H1 (cell line): ENCODE measurements at regions not wholly inside any gene's neighbourhood (a gene's known extent, or its start where the extent isn't known, plus 50 kb on each side); places are given as distances from the start of the nearest gene placed in this dataset.

ENCODE experiments used
- CTCF ChIA-PET: fragments of 300-600 bp; sonication (Branson Sonifier 250); formaldehyde crosslinking; loops from one replicate; lab custom pipeline; 2021; ENCODE audit not compliant: partially characterized antibody; lab: Charles Lee
- POLR2A ChIA-PET: fragments of 300-600 bp; sonication (Branson Sonifier 250); formaldehyde crosslinking; loops from one replicate; lab custom pipeline; 2021; ENCODE audit warnings: inconsistent platforms; ENCODE audit not compliant: partially characterized antibody; lab: Charles Lee
- DNase-seq, 2 experiments: peaks; one replicate each; pipeline versions ENCODE4 v3.0.0 to v3.0.0-alpha.2; 2010 to 2022; ENCODE audit warnings: low spot score in 2 of 2, low read depth in 1 of 2, mixed read lengths in 1 of 2
- FAIRE-seq: peaks from 2 replicates; lab custom pipeline; 2011; peaks lifted over from hg19 to GRCh38; lab: Jason Lieb, UNC
- H2AFZ ChIP-seq: 2 replicates; pipeline ENCODE4 v1.8.1; 2012; ENCODE audit warnings: low read length, inconsistent platforms
- H2AK5ac ChIP-seq: 2 replicates; pipeline ENCODE4 v1.6.1; 2013; ENCODE audit warnings: low read depth, low read length
- H2BK120ac ChIP-seq: replicated peaks from 2 replicates; pipeline ENCODE3; 2013; ENCODE audit warnings: low read depth, low read length, inconsistent platforms
- H2BK12ac ChIP-seq: 2 replicates; pipeline ENCODE4 v1.6.1; 2013; ENCODE audit warnings: low read depth, low read length
- H2BK15ac ChIP-seq: 2 replicates; pipeline ENCODE4 v1.6.1; 2013; ENCODE audit warnings: low read length
- H2BK20ac ChIP-seq: 2 replicates; pipeline ENCODE4 v1.6.1; 2013; ENCODE audit warnings: low read length
- H2BK5ac ChIP-seq: 2 replicates; pipeline ENCODE4 v1.6.1; 2013; ENCODE audit warnings: low read depth, low read length
- H3K14ac ChIP-seq: 2 replicates; pipeline ENCODE4 v1.6.1; 2013; ENCODE audit warnings: inconsistent platforms; ENCODE audit not compliant: insufficient read length
- H3K18ac ChIP-seq: 2 replicates; pipeline ENCODE4 v1.6.1; 2013; ENCODE audit warnings: low read length; ENCODE audit errors: extremely low read depth
- H3K23ac ChIP-seq: 2 replicates; pipeline ENCODE4 v1.6.1; 2013; ENCODE audit warnings: inconsistent platforms; ENCODE audit not compliant: insufficient read length
- H3K23me2 ChIP-seq: 2 replicates; pipeline ENCODE4 v1.6.1; 2013; ENCODE audit warnings: low read depth, low read length
- H3K27ac ChIP-seq: 2 replicates; pipeline ENCODE4 v1.6.1; 2011; ENCODE audit warnings: low read depth, low read length, inconsistent platforms
- H3K27me3 ChIP-seq, 4 experiments: replicated peaks in 1 of 4; 1 replicate in 1 of 4; 2 replicates in 3 of 4; pipeline versions ENCODE4 v1.6.1 to v1.8.1; 2011 to 2013; ENCODE audit warnings: low read length in 3 of 4, mild to moderate bottlenecking in 3 of 4, inconsistent platforms in 2 of 4, mixed read lengths in 2 of 4, moderate library complexity in 1 of 4; ENCODE audit not compliant: control insufficient read depth in 3 of 4, insufficient read depth in 3 of 4; ENCODE audit errors: extremely low read depth in 1 of 4
- H3K36me3 ChIP-seq, 4 experiments: 2 replicates each; pipeline versions ENCODE4 v1.6.1 to v1.8.1; 2011 to 2013; ENCODE audit warnings: mild to moderate bottlenecking in 4 of 4, low read length in 3 of 4, moderate library complexity in 2 of 4, control low read depth in 1 of 4, inconsistent platforms in 1 of 4; ENCODE audit not compliant: insufficient read depth in 4 of 4, control insufficient read depth in 2 of 4
- H3K4ac ChIP-seq: replicated peaks from 2 replicates; pipeline ENCODE3; 2013; ENCODE audit warnings: low read length, low read depth, mixed read lengths, inconsistent platforms; ENCODE audit not compliant: insufficient read length
- H3K4me1 ChIP-seq, 4 experiments: replicated peaks in 1 of 4; 1 replicate in 1 of 4; 2 replicates in 3 of 4; pipeline versions ENCODE4 v1.6.1 to v1.8.1; 2011 to 2013; ENCODE audit warnings: low read length in 3 of 4, inconsistent platforms in 2 of 4, mixed read lengths in 1 of 4; ENCODE audit not compliant: insufficient read depth in 4 of 4, control insufficient read depth in 3 of 4
- H3K4me2 ChIP-seq, 2 experiments: 2 replicates each; pipeline versions ENCODE4 v1.6.1 to v1.8.1; 2011 to 2013; ENCODE audit warnings: low read depth in 2 of 2, low read length in 2 of 2, control low read depth in 1 of 2, inconsistent platforms in 1 of 2, mild to moderate bottlenecking in 1 of 2; ENCODE audit not compliant: insufficient read depth in 1 of 2
- H3K4me3 ChIP-seq, 4 experiments: fragments of 200-600, 300-600 bp in 1 of 4; sonication (generic), shearing (Covaris generic), sonication (Bioruptor Twin) in 1 of 4; 2 replicates each; pipeline versions ENCODE4 v1.5.1 to v1.8.1; 2011 to 2016; ENCODE audit warnings: low read length in 4 of 4, low read depth in 3 of 4, control low read depth in 2 of 4, inconsistent platforms in 2 of 4, mild to moderate bottlenecking in 2 of 4, mixed read lengths in 1 of 4, moderate library complexity in 1 of 4; ENCODE audit not compliant: insufficient read depth in 2 of 4; ENCODE audit errors: extremely low read depth in 1 of 4
- H3K56ac ChIP-seq: replicated peaks from 2 replicates; pipeline ENCODE3; 2013; ENCODE audit warnings: low read depth, mild to moderate bottlenecking, mixed read lengths, low read length, inconsistent platforms; ENCODE audit not compliant: insufficient read length
- H3K79me1 ChIP-seq: 2 replicates; pipeline ENCODE4 v1.6.1; 2013; ENCODE audit warnings: low read depth, low read length, control low read depth
- H3K79me2 ChIP-seq, 2 experiments: 2 replicates each; pipeline versions ENCODE4 v1.6.1 to v1.8.1; 2012 to 2013; ENCODE audit warnings: low read length in 2 of 2, mild to moderate bottlenecking in 2 of 2, inconsistent platforms in 1 of 2; ENCODE audit not compliant: insufficient read depth in 2 of 2, control insufficient read depth in 1 of 2
- H3K9ac ChIP-seq, 4 experiments: replicated peaks in 1 of 4; 1 replicate in 1 of 4; 2 replicates in 3 of 4; pipeline versions ENCODE4 v1.6.1 to v1.8.1; 2011 to 2013; ENCODE audit warnings: low read depth in 3 of 4, low read length in 3 of 4, control low read depth in 2 of 4, mild to moderate bottlenecking in 2 of 4, moderate library complexity in 2 of 4, inconsistent platforms in 1 of 4; ENCODE audit errors: extremely low read depth in 1 of 4
- H3K9me3 ChIP-seq, 2 experiments: 2 replicates each; pipeline versions ENCODE4 v1.6.1 to v1.8.1; 2012 to 2013; ENCODE audit warnings: mild to moderate bottlenecking in 2 of 2, moderate library complexity in 2 of 2, control low read depth in 1 of 2, inconsistent platforms in 1 of 2, low read depth in 1 of 2, low read length in 1 of 2, mixed read lengths in 1 of 2; ENCODE audit not compliant: insufficient read depth in 2 of 2
- H4K20me1 ChIP-seq, 2 experiments: replicated peaks in 1 of 2; 2 replicates each; pipeline versions ENCODE3 to v1.8.1; 2011 to 2013; ENCODE audit warnings: inconsistent platforms in 2 of 2, low read length in 2 of 2, mild to moderate bottlenecking in 1 of 2; ENCODE audit not compliant: insufficient read depth in 2 of 2, control insufficient read depth in 1 of 2
- H4K5ac ChIP-seq: 2 replicates; pipeline ENCODE4 v1.6.1; 2013; ENCODE audit warnings: low read length, low read depth, mixed read lengths, inconsistent platforms; ENCODE audit not compliant: insufficient read length
- H4K8ac ChIP-seq: 2 replicates; pipeline ENCODE4 v1.8.0; 2013; ENCODE audit warnings: mild to moderate bottlenecking, moderate library complexity, low read length, inconsistent platforms; ENCODE audit not compliant: insufficient read depth; ENCODE audit errors: extremely low read depth
- H4K91ac ChIP-seq: replicated peaks from 2 replicates; pipeline ENCODE3; 2013; ENCODE audit warnings: low read length, mixed read lengths, inconsistent platforms; ENCODE audit not compliant: insufficient read length
- CREB1 ChIP-seq: IDR thresholded peaks from 2 replicates; pipeline ENCODE4 v1.6.1; 2012; ENCODE audit warnings: inconsistent platforms
- MAFK ChIP-seq: IDR thresholded peaks from 2 replicates; pipeline ENCODE4 v1.6.1; 2012; ENCODE audit warnings: low read depth, mild to moderate bottlenecking, improper control_type of control experiment, low read length
- POU5F1 ChIP-seq: IDR thresholded peaks from 2 replicates; pipeline ENCODE4 v1.6.1; 2011; ENCODE audit warnings: low read depth, mild to moderate bottlenecking, low read length, moderate library complexity
- SP2 ChIP-seq: IDR thresholded peaks from 2 replicates; pipeline ENCODE4 v1.6.1; 2012; ENCODE audit warnings: mild to moderate bottlenecking, low read length, inconsistent platforms
- TBP ChIP-seq: IDR thresholded peaks from 2 replicates; pipeline ENCODE4 v1.6.1; 2011; ENCODE audit warnings: low read depth, low read length, improper control_type of control experiment
- YY1 ChIP-seq: IDR thresholded peaks from 2 replicates; pipeline ENCODE4 v1.6.1; 2011; ENCODE audit warnings: low read depth, mild to moderate bottlenecking, low read length
- WGBS, 2 experiments: shearing (Covaris generic) in 1 of 2; methylation state at CpG; one replicate each; pipeline versions ENCODE4 v1.1.6 to v1.1.7; 2013 to 2015; ENCODE audit warnings: low lambda C conversion rate in 2 of 2, mixed read lengths in 2 of 2, inconsistent platforms in 1 of 2, low coverage in 1 of 2, missing lambda C conversion rate in 1 of 2; ENCODE audit not compliant: insufficient replicate concordance in 2 of 2, insufficient coverage in 1 of 2, insufficient read length in 1 of 2; ENCODE audit errors: extremely low coverage in 1 of 2, missing lambda C conversion rate in 1 of 2; 5-methylcytosine and 5-hydroxymethylcytosine counted together

DNA sequence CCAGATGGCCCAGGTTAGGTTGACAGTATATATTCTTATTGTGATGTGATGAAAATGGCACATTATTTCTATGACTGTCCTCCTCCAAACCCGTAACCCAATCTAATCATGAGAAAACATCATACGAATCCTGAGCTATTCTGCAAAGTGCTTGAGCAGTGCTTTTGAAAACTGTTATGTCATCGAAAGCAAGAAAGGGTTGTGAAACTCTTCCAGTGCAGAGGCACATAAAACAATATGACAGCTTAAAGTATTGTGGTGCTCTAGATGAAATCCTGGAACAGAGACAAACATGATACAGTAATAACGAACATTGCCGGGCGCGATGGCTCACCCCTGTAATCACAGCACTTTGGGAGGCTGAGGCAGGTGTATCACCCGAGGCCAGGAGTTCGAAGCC lies 1648.0 kb downstream of the STIM2 start:
- H3K4me2 ChIP-seq: no peak overlapping the region
- H2BK20ac ChIP-seq: no peak overlapping the region
- CTCF ChIA-PET: no interaction called here
- no peak overlapping the region for H2AFZ ChIP-seq
- H2BK120ac ChIP-seq: no peak overlapping the region
- no peaks in the 10 kb centered on the region for H3K79me1 ChIP-seq
- H4K5ac ChIP-seq: no peak overlapping the region
- H4K8ac ChIP-seq: no peak overlapping the region
- no peaks in the 10 kb centered on the region; a peak in 1 of 4 replicates for H3K9me3 ChIP-seq
- FAIRE-seq (no peak), DNase-seq (no peak)
- no peaks in the 10 kb centered on the region for H3K23me2 ChIP-seq
- H2BK12ac ChIP-seq: no peak overlapping the region
- no peak for TF ChIP-seq CREB1
- TF ChIP-seq SP2: no peak
- no peak for TF ChIP-seq YY1
- no peak for TF ChIP-seq POU5F1
- no peak for TF ChIP-seq TBP
- no peak for TF ChIP-seq MAFK
- 91% methylated on average over 9 of the region's 9 CpGs; no CpG with 5 or more reads in 1 of the 2 experiments for WGBS, 2 experiments
- no peak overlapping the region for H3K23ac ChIP-seq
- H2AK5ac ChIP-seq: no peak overlapping the region
- no peak overlapping the region for H3K56ac ChIP-seq
- H3K27me3 ChIP-seq: no peaks in the 10 kb centered on the region
- no peak overlapping the region for H4K91ac ChIP-seq
- H3K4me1 ChIP-seq: no peaks in the 10 kb centered on the region
- H4K20me1 ChIP-seq: no peaks in the 10 kb centered on the region
- H3K27ac ChIP-seq: no peak overlapping the region
- no peaks in the 10 kb centered on the region for H3K36me3 ChIP-seq
- no peak overlapping the region for H2BK15ac ChIP-seq
- POLR2A ChIA-PET: no interaction called here
- no peak overlapping the region for H2BK5ac ChIP-seq
- H3K79me2 ChIP-seq: no peaks in the 10 kb centered on the region
- no peak overlapping the region for H3K4ac ChIP-seq
- H3K18ac ChIP-seq: no peak overlapping the region
- no peak overlapping the region for H3K9ac ChIP-seq
- no peak overlapping the region for H3K4me3 ChIP-seq
- no peak overlapping the region for H3K14ac ChIP-seq
